Testis (tissue), 2 donors: ENCODE measurements at regions not wholly inside any gene's neighbourhood (a gene's known extent, or its start where the extent isn't known, plus 50 kb on each side); places are given as distances from the start of the nearest gene placed in this dataset.
"Not testable (repeated sequence)": the region's sequence is repeated elsewhere in the genome, so short reads cannot be mapped to it uniquely, and the experiment has no call there.

Source experiments
- DNase-seq: peaks from one replicate; pipeline ENCODE4 v3.0.0-alpha.2; 2019
- H3K27ac ChIP-seq, 2 donors: fragments of 200-600 bp; sonication (generic); one replicate each; pipeline ENCODE4 v1.5.1; 2019
- H3K27me3 ChIP-seq: fragments of 200-600 bp; sonication (generic); one replicate; pipeline ENCODE4 v1.5.1; 2019
- H3K36me3 ChIP-seq: fragments of 200-600 bp; sonication (generic); one replicate; pipeline ENCODE4 v1.5.1; 2017; ENCODE audit warnings: low read depth; ENCODE audit errors: missing control alignments
- H3K4me1 ChIP-seq: fragments of 200-600 bp; sonication (generic); one replicate; pipeline ENCODE4 v1.5.1; 2019
- H3K4me3 ChIP-seq, 2 donors: fragments of 200-600 bp; sonication (generic); one replicate each; pipeline ENCODE4 v1.5.1; 2017 to 2019
- H3K9me3 ChIP-seq: fragments of 200-600 bp; sonication (generic); one replicate; pipeline ENCODE4 v1.5.1; 2017
- CTCF ChIP-seq, 3 experiments: fragments of 450-650 bp in 2 of 3; fragments of 200-600 bp in 1 of 3; sonication (generic) in 1 of 3; IDR thresholded peaks; one replicate each; pipeline ENCODE4 v1.5.1; 2016 to 2019; ENCODE audit warnings: antibody characterized with exemption in 3 of 3, mild to moderate bottlenecking in 2 of 3, moderate library complexity in 1 of 3
- POLR2A ChIP-seq: fragments of 450-650 bp; IDR thresholded peaks from one replicate; pipeline ENCODE4 v1.6.1; 2017; ENCODE audit warnings: antibody characterized with exemption, mild to moderate bottlenecking, moderate library complexity
- WGBS, 2 donors: methylation state at CpG; one replicate each; pipeline ENCODE4 v1.1.5; 2018; 5-methylcytosine and 5-hydroxymethylcytosine counted together
- intact Hi-C: fragments of 100-400 bp; cut with DNase I; formaldehyde crosslinking; loops from one replicate; pipeline ENCODE4 v1.15.1; 2023; ENCODE audit warnings: low total_unique reads

GRCh38 chr2:142504754-142505153 is 372.7 kb upstream of the KYNU start:
- DNase-seq = no peak
- no peaks in the 10 kb centered on the region for H3K27me3 ChIP-seq
- H3K27ac ChIP-seq = no peak overlapping the region
- TF ChIP-seq CTCF (IDR thresholded peaks at IDR 0.05) (no peak), POLR2A (no peak)
- no peaks in the 10 kb centered on the region for H3K4me1 ChIP-seq
- 72 to 77% methylated on average over 1 of the region's 1 CpG for WGBS, 2 donors
- intact Hi-C loops = no loop called here
- no peak overlapping the region for H3K4me3 ChIP-seq
- H3K36me3 ChIP-seq = no peaks in the 10 kb centered on the region
- no peaks in the 10 kb centered on the region for H3K9me3 ChIP-seq

- 84 to 92% methylated on average over 1 of the region's 1 CpG for WGBS, 2 donors
These were observed 371.6 kb upstream of the LRP1B start for GRCh38 chr2:142502402-142502801.

GRCh38 chr2:142495141-142495540 is 364.3 kb upstream of the LRP1B start:
- Histone ChIP-seq H3K9me3 (no peaks in the 10 kb centered on the region), H3K27me3 (no peaks in the 10 kb centered on the region), H3K4me3 (no peak overlapping the region), H3K4me1 (no peaks in the 10 kb centered on the region), H3K27ac (no peak overlapping the region), H3K36me3 (no peaks in the 10 kb centered on the region)
- intact Hi-C loops = no loop called here
- TF ChIP-seq POLR2A = no peak
- no peak for TF ChIP-seq CTCF (IDR thresholded peaks at IDR 0.05)
- DNase-seq = no peak
- WGBS, 2 donors = 66 to 92% methylated on average over 2 of the region's 2 CpGs

More at GRCh38 chr2:142502402-142502801, 371.6 kb upstream of the LRP1B start:
- intact Hi-C loops = no loop called here
- Histone ChIP-seq H3K27ac (no peak overlapping the region), H3K36me3 (no peaks in the 10 kb centered on the region), H3K27me3 (no peaks in the 10 kb centered on the region), H3K4me3 (no peak overlapping the region), H3K9me3 (no peaks in the 10 kb centered on the region), H3K4me1 (no peaks in the 10 kb centered on the region)
- no peak for DNase-seq
- TF ChIP-seq POLR2A (no peak), CTCF (IDR thresholded peaks at IDR 0.05) (no peak)

- intact Hi-C loops, H3K4me1 ChIP-seq, H3K27me3 ChIP-seq, DNase-seq, H3K36me3 ChIP-seq, H3K27ac ChIP-seq, H3K4me3 ChIP-seq, H3K9me3 ChIP-seq: not testable (repeated sequence)
- 76 to 79% methylated on average over 3 of the region's 3 CpGs for WGBS, 2 donors
These were observed 358.8 kb upstream of the LRP1B start for GRCh38 chr2:142489631-142490030.

GRCh38 chr2:142484111-142484510 is 353.3 kb upstream of the LRP1B start:
- Histone ChIP-seq H3K36me3 (no peaks in the 10 kb centered on the region), H3K27ac (no peak overlapping the region), H3K27me3 (no peaks in the 10 kb centered on the region), H3K9me3 (no peaks in the 10 kb centered on the region), H3K4me3 (no peak overlapping the region), H3K4me1 (no peaks in the 10 kb centered on the region)
- TF ChIP-seq CTCF (IDR thresholded peaks at IDR 0.05) = no peak
- no peak for TF ChIP-seq POLR2A
- DNase-seq = no peak
- intact Hi-C loops = no loop called here
- WGBS, 2 donors = 75 to 82% methylated on average over 2 of the region's 2 CpGs
